Progenitor cell of endocrine pancreas (in vitro differentiated cells): ENCODE measurements at regions not wholly inside any gene's neighbourhood (a gene's known extent, or its start where the extent isn't known, plus 50 kb on each side); places are given as distances from the start of the nearest gene placed in this dataset.

Experiments
- DNase-seq: peaks from one replicate; pipeline ENCODE4 v3.0.0; 2021; ENCODE audit warnings: low spot score; ENCODE audit not compliant: unreplicated experiment
- H3K27ac Mint-ChIP-seq: 2 replicates; pipeline ENCODE4 v1.8.0; 2021; ENCODE audit warnings: mild to moderate bottlenecking, moderate library complexity, mixed read lengths
- H3K27me3 Mint-ChIP-seq: 2 replicates; pipeline ENCODE4 v1.8.0; 2021; ENCODE audit warnings: mixed read lengths
- H3K36me3 Mint-ChIP-seq: 2 replicates; pipeline ENCODE4 v1.8.0; 2022; ENCODE audit warnings: mixed read lengths; ENCODE audit not compliant: insufficient read depth
- H3K4me1 Mint-ChIP-seq: 2 replicates; pipeline ENCODE4 v1.8.0; 2021; ENCODE audit warnings: low read depth, mixed read lengths
- H3K4me3 Mint-ChIP-seq: 2 replicates; pipeline ENCODE4 v1.8.0; 2021; ENCODE audit warnings: low read depth, mild to moderate bottlenecking, moderate library complexity, mixed read lengths
- H3K9me3 Mint-ChIP-seq: 2 replicates; pipeline ENCODE4 v1.8.0; 2021; ENCODE audit warnings: low read depth, mixed read lengths
- CTCF ChIP-seq: fragments of 200-600 bp; sonication (generic); IDR thresholded peaks from one replicate; pipeline ENCODE4 v1.5.0; 2021; ENCODE audit warnings: antibody characterized with exemption, mild to moderate bottlenecking; ENCODE audit not compliant: unreplicated experiment

- no peak for DNase-seq
- H3K4me1 Mint-ChIP-seq: peaks cover 16% of the 10 kb centered on the region
- H3K9me3 Mint-ChIP-seq: no peaks in the 10 kb centered on the region
- H3K27ac Mint-ChIP-seq: no peak overlapping the region
- peaks cover 2% of the 10 kb centered on the region for H3K36me3 Mint-ChIP-seq
- no peak overlapping the region for H3K4me3 Mint-ChIP-seq
- no peaks in the 10 kb centered on the region for H3K27me3 Mint-ChIP-seq
- no peak for TF ChIP-seq CTCF
Measured at GRCh38 chr17:71709271-71709890, 411.4 kb upstream of the SOX9 start.

GRCh38 chr17:71709946-71710345, 410.9 kb upstream of the SOX9 start:
- Mint-ChIP-seq H3K9me3 (no peaks in the 10 kb centered on the region), H3K27me3 (no peaks in the 10 kb centered on the region), H3K36me3 (no peaks in the 10 kb centered on the region), H3K4me3 (no peak overlapping the region), H3K4me1 (peaks cover 16% of the 10 kb centered on the region), H3K27ac (no peak overlapping the region)
- TF ChIP-seq CTCF: no peak
- DNase-seq: no peak

- Mint-ChIP-seq H3K4me3 (no peak overlapping the region), H3K36me3 (no peaks in the 10 kb centered on the region)
- TF ChIP-seq CTCF: no peak
Measured at GRCh38 chr17:71710816-71711215, 410.0 kb upstream of the SOX9 start.

GRCh38 chr17:71713846-71714245, 407.0 kb upstream of the SOX9 start:
- H3K36me3 Mint-ChIP-seq: no peaks in the 10 kb centered on the region
- no peak for DNase-seq
- H3K9me3 Mint-ChIP-seq: peaks cover 3% of the 10 kb centered on the region
- peaks cover 16% of the 10 kb centered on the region for H3K4me1 Mint-ChIP-seq
- H3K4me3 Mint-ChIP-seq: no peak overlapping the region
- no peak for TF ChIP-seq CTCF
- peak overlapping the region; percentile 39 for H3K27ac Mint-ChIP-seq
- H3K27me3 Mint-ChIP-seq: no peaks in the 10 kb centered on the region

More at GRCh38 chr17:71710816-71711215, 410.0 kb upstream of the SOX9 start:
- H3K4me1 Mint-ChIP-seq: peaks cover 16% of the 10 kb centered on the region
- DNase-seq: no peak
- H3K27ac Mint-ChIP-seq: no peak overlapping the region
- no peaks in the 10 kb centered on the region for H3K9me3 Mint-ChIP-seq
- H3K27me3 Mint-ChIP-seq: no peaks in the 10 kb centered on the region

- no peak for TF ChIP-seq CTCF
- H3K27ac Mint-ChIP-seq: no peak overlapping the region
- no peak overlapping the region for H3K4me3 Mint-ChIP-seq
- no peaks in the 10 kb centered on the region for H3K36me3 Mint-ChIP-seq
- no peak for DNase-seq
- peaks cover 4% of the 10 kb centered on the region for H3K9me3 Mint-ChIP-seq
- peaks cover 3% of the 10 kb centered on the region for H3K27me3 Mint-ChIP-seq
- H3K4me1 Mint-ChIP-seq: no peaks in the 10 kb centered on the region
Measured at GRCh38 chr17:71724339-71724738, 396.5 kb upstream of the SOX9 start.
